ENCODE measurements at regions not wholly inside any gene's neighbourhood (a gene's known extent, or its start where the extent isn't known, plus 50 kb on each side); places are given as distances from the start of the nearest gene placed in this dataset.
"Not testable (repeated sequence)": the region's sequence is repeated elsewhere in the genome, so short reads cannot be mapped to it uniquely, and the experiment has no call there.

GRCh38 chr15:20297603-20298123, 243.9 kb downstream of the GOLGA6L6 start:
- in situ Hi-C loops (cut with MboI; ENCODE audit: low sequenced_read_pairs, unreplicated experiment); DNase-seq (ENCODE audit: low spot score): not testable (repeated sequence)

GRCh38 chr15:20296261-20296660, 245.3 kb downstream of the GOLGA6L6 start:
- DNase-seq (ENCODE audit: low spot score); in situ Hi-C loops (cut with MboI; ENCODE audit: low sequenced_read_pairs, unreplicated experiment): not testable (repeated sequence)

GRCh38 chr15:20295238-20295811, 246.3 kb downstream of the GOLGA6L6 start:
- TF ChIP-seq CTCF (IDR thresholded peaks at IDR 0.05; ENCODE audit: borderline replicate concordance, control extremely low read depth, extremely low read depth, insufficient read depth, missing control alignments): no peak
- no peak for DNase-seq (ENCODE audit: low spot score)
- in situ Hi-C loops (cut with MboI; ENCODE audit: low sequenced_read_pairs, unreplicated experiment): no loop called here

GRCh38 chr15:20294651-20295237, 246.9 kb downstream of the GOLGA6L6 start:
- in situ Hi-C loops (cut with MboI; ENCODE audit: low sequenced_read_pairs, unreplicated experiment): no loop called here
- no peak for TF ChIP-seq CTCF (IDR thresholded peaks at IDR 0.05; ENCODE audit: borderline replicate concordance, control extremely low read depth, extremely low read depth, insufficient read depth, missing control alignments)

GRCh38 chr15:20292422-20293005, 249.1 kb downstream of the GOLGA6L6 start:
- in situ Hi-C loops (cut with MboI; ENCODE audit: low sequenced_read_pairs, unreplicated experiment); DNase-seq (ENCODE audit: low spot score): not testable (repeated sequence)

More at GRCh38 chr15:20294651-20295237, 246.9 kb downstream of the GOLGA6L6 start:
- no peak for DNase-seq (ENCODE audit: low spot score)

GRCh38 chr15:20291616-20292015, 250.0 kb downstream of the GOLGA6L6 start:
- DNase-seq (ENCODE audit: low spot score); in situ Hi-C loops (cut with MboI; ENCODE audit: low sequenced_read_pairs, unreplicated experiment): not testable (repeated sequence)

GRCh38 chr15:20290606-20291005, 251.0 kb downstream of the GOLGA6L6 start:
- in situ Hi-C loops (cut with MboI; ENCODE audit: low sequenced_read_pairs, unreplicated experiment); DNase-seq (ENCODE audit: low spot score): not testable (repeated sequence)

- in situ Hi-C loops (cut with MboI; ENCODE audit: low sequenced_read_pairs, unreplicated experiment); DNase-seq (ENCODE audit: low spot score): not testable (repeated sequence)
These were observed 252.0 kb downstream of the GOLGA6L6 start for GRCh38 chr15:20289538-20290103.

- in situ Hi-C loops (cut with MboI; ENCODE audit: low sequenced_read_pairs, unreplicated experiment); DNase-seq (ENCODE audit: low spot score): not testable (repeated sequence)
These were observed 252.6 kb downstream of the GOLGA6L6 start for GRCh38 chr15:20288800-20289537.

- in situ Hi-C loops (cut with MboI; ENCODE audit: low sequenced_read_pairs, unreplicated experiment); DNase-seq (ENCODE audit: low spot score): not testable (repeated sequence)
These were observed 255.0 kb downstream of the GOLGA6L6 start for GRCh38 chr15:20286559-20286958.

GRCh38 chr15:20285696-20286300, 255.8 kb downstream of the GOLGA6L6 start:
- DNase-seq (ENCODE audit: low spot score); in situ Hi-C loops (cut with MboI; ENCODE audit: low sequenced_read_pairs, unreplicated experiment): not testable (repeated sequence)

- in situ Hi-C loops (cut with MboI; ENCODE audit: low sequenced_read_pairs, unreplicated experiment); DNase-seq (ENCODE audit: low spot score): not testable (repeated sequence)
These were observed 256.6 kb downstream of the GOLGA6L6 start for GRCh38 chr15:20284891-20285535.

- DNase-seq (ENCODE audit: low spot score); in situ Hi-C loops (cut with MboI; ENCODE audit: low sequenced_read_pairs, unreplicated experiment): not testable (repeated sequence)
These were observed 257.9 kb downstream of the GOLGA6L6 start for GRCh38 chr15:20283651-20284050.

- in situ Hi-C loops (cut with MboI; ENCODE audit: low sequenced_read_pairs, unreplicated experiment): not testable (repeated sequence)
- DNase-seq (ENCODE audit: low spot score): peak; percentile 37
These were observed 259.1 kb downstream of the GOLGA6L6 start for GRCh38 chr15:20282491-20282943.
